ENCODE measurements at regions not wholly inside any gene's neighbourhood (a gene's known extent, or its start where the extent isn't known, plus 50 kb on each side); places are given as distances from the start of the nearest gene placed in this dataset.

GRCh38 chr10:61356354-61356753 is 96.8 kb downstream of the TMEM26 start:
- DNase-seq, result no peak

GRCh38 chr10:61355211-61355610 is 98.0 kb downstream of the TMEM26 start:
- DNase-seq, result no peak

- DNase-seq, result no peak
Measured at GRCh38 chr10:61354401-61354975, 98.7 kb downstream of the TMEM26 start.

- no peak for DNase-seq
Measured at GRCh38 chr10:61350794-61351193, 102.4 kb downstream of the TMEM26 start.

GRCh38 chr10:61350068-61350467 is 103.1 kb downstream of the TMEM26 start:
- DNase-seq, result no peak

- no peak for DNase-seq
Measured at GRCh38 chr10:61346796-61347413, 106.3 kb downstream of the TMEM26 start.

- DNase-seq, result no peak
Measured at GRCh38 chr10:61343796-61344195, 109.4 kb downstream of the TMEM26 start.

- no peak for DNase-seq
Measured at GRCh38 chr10:61342858-61343572, 110.2 kb downstream of the TMEM26 start.

- no peak for DNase-seq
Measured at GRCh38 chr10:61341008-61341407, 112.2 kb downstream of the TMEM26 start.

GRCh38 chr10:61338146-61338545 is 115.0 kb downstream of the TMEM26 start:
- DNase-seq, result peak; percentile 4 to 46

GRCh38 chr10:61337741-61338140 is 115.4 kb downstream of the TMEM26 start:
- DNase-seq, result peak in 1 of 2 experiments; percentile 47

GRCh38 chr10:61336831-61337230 is 116.3 kb downstream of the TMEM26 start:
- DNase-seq, result no peak

GRCh38 chr10:61335359-61335758 is 117.8 kb downstream of the TMEM26 start:
- no peak for DNase-seq

- peak; percentile 51 to 75 for DNase-seq
Measured at GRCh38 chr10:61332581-61332980, 120.6 kb downstream of the TMEM26 start.

- no peak for DNase-seq
Measured at GRCh38 chr10:61330669-61331068, 122.5 kb downstream of the TMEM26 start.

GRCh38 chr10:61329854-61330253 is 123.3 kb downstream of the TMEM26 start:
- no peak for DNase-seq

GRCh38 chr10:61325223-61325960 is 127.8 kb downstream of the TMEM26 start:
- DNase-seq, result no peak

- no peak for DNase-seq
Measured at GRCh38 chr10:61323726-61324125, 129.5 kb downstream of the TMEM26 start.

- DNase-seq, result no peak
Measured at GRCh38 chr10:61321041-61321857, 131.9 kb downstream of the TMEM26 start.

- DNase-seq, result no peak
Measured at GRCh38 chr10:61320257-61320587, 133.0 kb downstream of the TMEM26 start.

- no peak for DNase-seq
Measured at GRCh38 chr10:61319386-61320256, 133.6 kb downstream of the TMEM26 start.

GRCh38 chr10:61318429-61318828 is 134.8 kb downstream of the TMEM26 start:
- DNase-seq, result no peak

All from NCI-H446 (cell line).